A673 (cell line): ENCODE measurements at regions not wholly inside any gene's neighbourhood (a gene's known extent, or its start where the extent isn't known, plus 50 kb on each side); places are given as distances from the start of the nearest gene placed in this dataset.

Experiments used
- BruUV-seq: library from RNA; stranded (reverse); fragments of 400-500 nt; replicated peaks from 2 replicates; lab custom pipeline; 2021; lab: Mats Ljungman, UMichigan
- CTCF ChIA-PET: fragments of 300-600 bp; sonication (Branson Sonifier 250); formaldehyde crosslinking; loops from one replicate; lab custom pipeline; 2022; ENCODE audit warnings: antibody characterized with exemption; lab: Charles Lee
- POLR2A ChIA-PET: fragments of 300-600 bp; sonication (Branson Sonifier 250); formaldehyde crosslinking; loops from one replicate; lab custom pipeline; 2022; ENCODE audit warnings: antibody characterized with exemption; ENCODE audit not compliant: low non-redundant PET; lab: Charles Lee
- DNase-seq: peaks from one replicate; pipeline ENCODE4 v3.0.0-alpha.2; 2015; ENCODE audit warnings: low spot score
- H3K27ac ChIP-seq: fragments of 200-600 bp; sonication (generic); 2 replicates; pipeline ENCODE4 v1.5.1; 2016; ENCODE audit warnings: mixed run types, low read depth, mild to moderate bottlenecking, mixed read lengths, antibody characterized with exemption, low read length; ENCODE audit not compliant: poor library complexity, severe bottlenecking
- H3K27me3 ChIP-seq: fragments of 200-600 bp; sonication (generic); replicated peaks from 2 replicates; pipeline ENCODE4 v1.6.1; 2017; ENCODE audit warnings: mixed run types, low read depth, mild to moderate bottlenecking, mixed read lengths, antibody characterized with exemption, low read length; ENCODE audit not compliant: insufficient read depth, poor library complexity
- H3K36me3 ChIP-seq: fragments of 200-600 bp; sonication (generic); 2 replicates; pipeline ENCODE4 v1.6.1; 2016; ENCODE audit warnings: mixed run types, mild to moderate bottlenecking, mixed read lengths, antibody characterized with exemption, low read length; ENCODE audit not compliant: insufficient read depth, poor library complexity, severe bottlenecking
- H3K4me1 ChIP-seq: fragments of 200-600 bp; sonication (generic); 2 replicates; pipeline ENCODE4 v1.6.1; 2017; ENCODE audit warnings: mixed run types, mild to moderate bottlenecking, mixed read lengths, antibody characterized with exemption, low read length; ENCODE audit not compliant: insufficient read depth, poor library complexity, severe bottlenecking
- H3K4me3 ChIP-seq: fragments of 200-600 bp; sonication (generic); 2 replicates; pipeline ENCODE4 v1.5.1; 2016; ENCODE audit warnings: low read depth, mixed run types, mild to moderate bottlenecking, mixed read lengths, low read length; ENCODE audit not compliant: poor library complexity, severe bottlenecking
- H3K9me3 ChIP-seq: fragments of 200-600 bp; sonication (generic); 2 replicates; pipeline ENCODE4 v1.6.1; 2016; ENCODE audit warnings: mixed run types, low read depth, mild to moderate bottlenecking, mixed read lengths, antibody characterized with exemption, low read length; ENCODE audit not compliant: poor library complexity, severe bottlenecking
- CTCF ChIP-seq: fragments of 300-800, 200-600 bp; sonication (generic); conservative IDR thresholded peaks from 2 replicates; pipeline ENCODE4 v1.5.1; 2017; ENCODE audit warnings: low read depth, mild to moderate bottlenecking, antibody characterized with exemption, low read length, moderate library complexity, mixed read lengths
- EZH2 ChIP-seq: fragments of 200-600 bp; sonication (generic); IDR thresholded peaks from 2 replicates; pipeline ENCODE4 v1.6.1; 2017; ENCODE audit warnings: borderline replicate concordance, low read depth, mild to moderate bottlenecking, mixed read lengths, antibody characterized with exemption, low read length; ENCODE audit not compliant: poor library complexity, severe bottlenecking
- intact Hi-C: fragments of 100-400 bp; cut with micrococcal nuclease; formaldehyde crosslinking; loops from one replicate; pipeline ENCODE4 v1.10.0; 2022; ENCODE audit not compliant: unreplicated experiment

GRCh38 chr11:110910384-110910783, 198.1 kb upstream of the ARHGAP20 start:
- POLR2A ChIA-PET = interaction anchor here (0.7 kb wide), 1 partner anchor 11 kb away, joined by 3 read pairs; no protein-coding TSS in a partner anchor

GRCh38 chr11:110909336-110909735, 197.1 kb upstream of the ARHGAP20 start:
- intact Hi-C loops = no loop called here
- H3K36me3 ChIP-seq = no peaks in the 10 kb centered on the region
- no peak overlapping the region for H3K27ac ChIP-seq
- TF ChIP-seq CTCF = no peak
- TF ChIP-seq EZH2 = no peak
- peak; percentile 52 for DNase-seq
- no TSS peak for BruUV-seq
- H3K9me3 ChIP-seq = no peaks in the 10 kb centered on the region
- no peak overlapping the region for H3K4me3 ChIP-seq
- H3K27me3 ChIP-seq = no peaks in the 10 kb centered on the region
- POLR2A ChIA-PET = no interaction called here
- H3K4me1 ChIP-seq = peaks cover 37% of the 10 kb centered on the region
- CTCF ChIA-PET = no interaction called here

More at GRCh38 chr11:110910384-110910783, 198.1 kb upstream of the ARHGAP20 start:
- no peak overlapping the region for H3K4me3 ChIP-seq
- TF ChIP-seq EZH2 (no peak), CTCF (no peak)
- H3K9me3 ChIP-seq = no peaks in the 10 kb centered on the region
- no peaks in the 10 kb centered on the region for H3K27me3 ChIP-seq
- H3K36me3 ChIP-seq = no peaks in the 10 kb centered on the region
- peaks cover 37% of the 10 kb centered on the region for H3K4me1 ChIP-seq
- DNase-seq = no peak
- intact Hi-C loops = no loop called here
- no peak overlapping the region for H3K27ac ChIP-seq
- no TSS peak for BruUV-seq
- CTCF ChIA-PET = no interaction called here

DNA sequence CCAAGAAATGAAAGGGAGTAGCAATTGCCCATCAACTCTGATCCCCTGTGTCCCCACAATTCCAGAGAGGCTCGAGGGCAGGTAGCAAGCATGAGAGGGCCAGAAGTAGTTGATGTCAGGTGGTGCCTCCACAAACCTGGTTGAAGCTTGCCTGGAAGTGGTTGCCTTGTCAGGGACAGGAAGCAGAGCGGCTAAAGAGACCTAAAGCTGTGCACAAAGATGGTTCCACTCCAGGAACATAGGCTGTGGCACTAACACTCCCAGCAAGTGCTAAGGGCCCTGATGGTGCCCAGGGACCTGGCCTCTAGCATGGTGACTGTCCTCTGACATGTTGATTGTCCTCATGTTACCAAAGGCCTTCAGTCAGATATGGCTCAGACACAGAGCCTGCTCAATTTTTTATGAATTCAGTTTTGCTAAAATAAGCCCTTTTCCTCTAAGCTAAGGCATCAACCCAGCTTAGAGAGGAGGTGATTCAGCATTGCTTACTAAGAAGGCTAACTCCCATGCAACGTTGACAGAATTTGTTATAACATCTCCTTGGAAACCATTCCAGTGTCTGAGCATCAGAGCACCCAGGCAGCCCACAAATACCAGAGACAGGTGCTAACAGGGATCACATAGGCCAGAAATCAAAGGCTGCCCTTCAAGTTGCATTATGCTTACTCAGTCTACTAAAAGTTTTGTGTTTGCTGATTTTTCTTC, 196.3 kb upstream of the ARHGAP20 start:
- H3K4me3 ChIP-seq = no peak overlapping the region
- ChIA-PET POLR2A (no interaction called here), CTCF (no interaction called here)
- no peaks in the 10 kb centered on the region for H3K36me3 ChIP-seq
- DNase-seq = no peak
- H3K27ac ChIP-seq = no peak overlapping the region
- no TSS peak for BruUV-seq
- no peaks in the 10 kb centered on the region for H3K9me3 ChIP-seq
- H3K27me3 ChIP-seq = no peaks in the 10 kb centered on the region
- TF ChIP-seq CTCF = no peak
- no peak for TF ChIP-seq EZH2
- peaks cover 40% of the 10 kb centered on the region for H3K4me1 ChIP-seq
- intact Hi-C loops = no loop called here
